Common myeloid progenitor, CD34-positive (primary cell): ENCODE measurements at regions not wholly inside any gene's neighbourhood (a gene's known extent, or its start where the extent isn't known, plus 50 kb on each side); places are given as distances from the start of the nearest gene placed in this dataset.
A peak's percentile ranks its signal among the peaks of the same experiment; 100 is the strongest.
"Not testable (repeated sequence)": the region's sequence is repeated elsewhere in the genome, so short reads cannot be mapped to it uniquely, and the experiment has no call there.

ENCODE experiments used
- CTCF ChIA-PET: fragments of 350-600 bp; sonication (Branson Sonifier 250); formaldehyde crosslinking; loops from one replicate; lab custom pipeline; 2021; ENCODE audit warnings: antibody characterized with exemption; lab: Charles Lee
- POLR2A ChIA-PET: fragments of 350-600 bp; sonication (Branson Sonifier 250); formaldehyde crosslinking; loops from one replicate; lab custom pipeline; 2021; ENCODE audit warnings: antibody characterized with exemption; lab: Charles Lee
- DNase-seq, 3 donors: peaks; one replicate each; pipeline versions ENCODE4 v3.0.0 to v3.0.0-alpha.2; 2013
- H3K27ac ChIP-seq, 2 experiments: 1 replicate in 1 of 2; 2 replicates in 1 of 2; pipeline ENCODE4 v1.7.0; 2013; ENCODE audit warnings: inconsistent platforms in 2 of 2, low read length in 2 of 2, mild to moderate bottlenecking in 2 of 2, low read depth in 1 of 2, moderate library complexity in 1 of 2; ENCODE audit not compliant: severe bottlenecking in 2 of 2, insufficient read depth in 1 of 2, poor library complexity in 1 of 2
- H3K27me3 ChIP-seq, 5 experiments: replicated peaks in 2 of 5; 1 replicate in 3 of 5; 2 replicates in 2 of 5; pipeline versions ENCODE4 v1.6.1 to v1.7.0; 2013; ENCODE audit warnings: low read length in 4 of 5, mild to moderate bottlenecking in 2 of 5, moderate library complexity in 2 of 5, inconsistent platforms in 1 of 5; ENCODE audit not compliant: insufficient read depth in 5 of 5, control insufficient read depth in 4 of 5
- H3K36me3 ChIP-seq, 4 experiments: 1 replicate in 2 of 4; 2 replicates in 2 of 4; pipeline versions ENCODE4 v1.6.1 to v1.7.0; 2013; ENCODE audit warnings: low read length in 3 of 4, control low read depth in 1 of 4, mild to moderate bottlenecking in 1 of 4; ENCODE audit not compliant: control insufficient read depth in 4 of 4, insufficient read depth in 4 of 4
- H3K4me1 ChIP-seq, 4 experiments: 1 replicate in 3 of 4; 2 replicates in 1 of 4; pipeline versions ENCODE4 v1.6.1 to v1.7.1; 2013; ENCODE audit warnings: low read length in 3 of 4, mild to moderate bottlenecking in 3 of 4, control low read depth in 1 of 4, inconsistent platforms in 1 of 4, moderate library complexity in 1 of 4; ENCODE audit not compliant: control insufficient read depth in 4 of 4, insufficient read depth in 4 of 4; ENCODE audit errors: control extremely low read depth in 1 of 4
- H3K4me3 ChIP-seq, 7 experiments: 1 replicate in 4 of 7; 2 replicates in 3 of 7; pipeline versions ENCODE4 v1.5.1 to v1.7.0; 2013; ENCODE audit warnings: mild to moderate bottlenecking in 7 of 7, low read length in 6 of 7, moderate library complexity in 6 of 7, inconsistent platforms in 2 of 7, low read depth in 2 of 7, control low read depth in 1 of 7; ENCODE audit not compliant: insufficient read depth in 4 of 7, control insufficient read depth in 1 of 7; ENCODE audit errors: extremely low read depth in 1 of 7
- H3K9me3 ChIP-seq, 5 experiments: 1 replicate in 4 of 5; 2 replicates in 1 of 5; pipeline versions ENCODE4 v1.6.1 to v1.7.1; 2013; ENCODE audit warnings: low read length in 4 of 5, mild to moderate bottlenecking in 2 of 5, inconsistent platforms in 1 of 5, low read depth in 1 of 5, moderate library complexity in 1 of 5; ENCODE audit not compliant: control insufficient read depth in 4 of 5, insufficient read depth in 2 of 5; ENCODE audit errors: control extremely low read depth in 1 of 5
- WGBS: methylation state at CpG from one replicate; pipeline ENCODE4 v1.1.5; 2013; ENCODE audit not compliant: insufficient coverage; 5-methylcytosine and 5-hydroxymethylcytosine counted together

DNA sequence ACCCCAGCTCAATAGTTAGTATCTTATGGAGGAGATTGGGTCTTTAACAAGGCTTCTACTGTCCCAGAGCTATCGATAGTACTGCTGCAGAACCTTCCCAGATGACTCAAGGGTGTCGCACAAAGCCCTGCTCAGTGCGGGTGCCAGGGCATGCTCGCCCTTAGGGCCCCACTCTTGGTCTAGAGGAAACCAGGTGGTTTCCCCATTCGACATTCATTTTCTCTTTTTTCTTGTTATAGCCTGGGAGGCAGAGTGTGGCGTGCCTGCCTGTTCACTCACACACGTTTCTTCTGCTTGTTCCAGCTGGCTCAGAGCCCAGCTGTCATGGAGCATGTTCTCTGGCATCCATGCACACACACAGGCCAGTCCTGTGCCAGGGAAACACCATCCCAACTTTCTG lies 144.5 kb downstream of the SMIM20 start:
- Histone ChIP-seq H3K4me1 (peaks cover 0 to 4% (median 0%) of the 10 kb centered on the region in 4 experiments), H3K4me3 (no peak overlapping the region), H3K27me3 (peaks cover 0 to 5% (median 2%) of the 10 kb centered on the region in 5 experiments), H3K9me3 (peaks cover 0 to 4% (median 0%) of the 10 kb centered on the region in 5 experiments), H3K27ac (no peak overlapping the region), H3K36me3 (no peaks in the 10 kb centered on the region)
- DNase-seq: peak in 1 of 3 donors; percentile 18
- ChIA-PET POLR2A (no interaction called here), CTCF (interaction anchor here (1.3 to 2.3 kb wide), 4 partner anchors 11 to 382 kb away, joined by 4 to 6 read pairs (median 4); no protein-coding TSS in a partner anchor)
- 33% methylated on average over 7 of the region's 7 CpGs for WGBS

DNA sequence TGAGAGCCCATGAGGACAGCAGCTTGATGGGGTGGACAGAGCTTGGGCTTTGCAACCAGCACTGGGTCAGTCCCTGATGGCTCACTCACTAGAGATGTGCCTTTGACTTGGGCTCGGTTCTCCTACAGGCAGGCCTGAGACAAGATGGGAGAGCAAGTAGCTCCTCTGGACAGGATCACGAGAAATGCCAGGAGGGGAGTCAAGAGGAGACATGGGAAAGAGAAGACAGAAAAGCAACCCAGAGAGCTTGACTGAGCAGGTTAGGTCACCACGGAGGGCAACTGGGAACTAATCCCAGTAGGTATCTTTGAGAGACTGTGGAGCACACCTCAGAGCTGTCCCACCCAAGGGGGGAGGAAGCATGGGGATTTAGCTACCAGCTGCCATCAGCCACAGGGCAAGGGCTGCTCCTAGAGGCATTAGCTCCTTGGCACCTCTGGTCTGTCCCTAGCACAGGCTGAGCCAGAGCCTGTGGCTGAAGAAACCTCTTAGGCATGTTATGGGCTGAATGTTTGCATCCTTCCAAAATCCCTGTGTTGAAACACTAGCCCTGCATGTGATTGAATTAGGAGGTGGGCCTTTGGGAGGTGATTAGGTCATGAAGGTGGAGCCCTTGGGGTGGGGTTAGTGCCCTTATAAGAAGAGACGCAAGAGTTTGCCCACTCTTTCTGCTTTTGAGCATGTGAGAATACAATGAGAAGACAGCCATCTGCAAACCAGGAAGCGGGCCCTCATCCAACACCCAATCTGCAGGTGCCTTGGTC lies 145.6 kb downstream of the SMIM20 start:
- WGBS: 100% methylated on average over 4 of the region's 5 CpGs
- H3K9me3 ChIP-seq: peaks cover 0 to 4% (median 0%) of the 10 kb centered on the region in 5 experiments
- ChIA-PET CTCF (interaction anchor here (0.7 to 2.3 kb wide), 6 partner anchors 10 to 354 kb away, joined by 3 to 6 read pairs (median 4); no protein-coding TSS in a partner anchor), POLR2A (no interaction called here)
- DNase-seq: no peak
- peaks cover 0 to 4% (median 0%) of the 10 kb centered on the region in 4 experiments for H3K4me1 ChIP-seq
- H3K4me3 ChIP-seq: no peak overlapping the region
- H3K36me3 ChIP-seq: no peaks in the 10 kb centered on the region
- no peak overlapping the region for H3K27ac ChIP-seq
- peaks cover 0 to 2% (median 0%) of the 10 kb centered on the region in 5 experiments for H3K27me3 ChIP-seq

DNA sequence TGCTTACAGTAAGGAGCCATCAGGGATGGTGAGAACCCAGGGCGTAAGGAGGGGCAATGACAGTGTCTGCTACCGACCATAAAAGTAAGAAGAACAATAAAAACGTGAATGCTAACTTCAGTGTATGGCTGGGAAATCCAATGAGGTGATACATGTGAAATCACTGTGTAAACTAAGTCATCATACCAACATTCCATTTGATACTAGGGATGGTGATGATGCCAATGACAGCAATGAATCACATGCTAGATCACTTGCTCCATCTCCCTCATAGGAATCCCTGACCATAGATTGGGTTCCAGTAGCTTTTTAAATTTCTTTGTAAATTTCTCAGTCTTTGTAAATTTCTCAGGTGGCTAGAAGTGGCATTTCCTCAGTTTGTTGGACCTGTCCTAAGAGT lies 146.3 kb downstream of the SMIM20 start:
- no peak overlapping the region for H3K4me3 ChIP-seq
- ChIA-PET POLR2A (no interaction called here), CTCF (interaction anchor here (1.2 to 1.8 kb wide), 3 partner anchors 9 to 265 kb away, joined by 3 to 4 read pairs (median 4); no protein-coding TSS in a partner anchor)
- H3K36me3 ChIP-seq: no peaks in the 10 kb centered on the region
- peaks cover 0 to 2% (median 0%) of the 10 kb centered on the region in 5 experiments for H3K27me3 ChIP-seq
- peaks cover 0 to 4% (median 0%) of the 10 kb centered on the region in 5 experiments for H3K9me3 ChIP-seq
- no peak for DNase-seq
- 100% methylated on average over 3 of the region's 3 CpGs for WGBS
- peaks cover 0 to 4% (median 0%) of the 10 kb centered on the region in 4 experiments for H3K4me1 ChIP-seq
- no peak overlapping the region for H3K27ac ChIP-seq

DNA sequence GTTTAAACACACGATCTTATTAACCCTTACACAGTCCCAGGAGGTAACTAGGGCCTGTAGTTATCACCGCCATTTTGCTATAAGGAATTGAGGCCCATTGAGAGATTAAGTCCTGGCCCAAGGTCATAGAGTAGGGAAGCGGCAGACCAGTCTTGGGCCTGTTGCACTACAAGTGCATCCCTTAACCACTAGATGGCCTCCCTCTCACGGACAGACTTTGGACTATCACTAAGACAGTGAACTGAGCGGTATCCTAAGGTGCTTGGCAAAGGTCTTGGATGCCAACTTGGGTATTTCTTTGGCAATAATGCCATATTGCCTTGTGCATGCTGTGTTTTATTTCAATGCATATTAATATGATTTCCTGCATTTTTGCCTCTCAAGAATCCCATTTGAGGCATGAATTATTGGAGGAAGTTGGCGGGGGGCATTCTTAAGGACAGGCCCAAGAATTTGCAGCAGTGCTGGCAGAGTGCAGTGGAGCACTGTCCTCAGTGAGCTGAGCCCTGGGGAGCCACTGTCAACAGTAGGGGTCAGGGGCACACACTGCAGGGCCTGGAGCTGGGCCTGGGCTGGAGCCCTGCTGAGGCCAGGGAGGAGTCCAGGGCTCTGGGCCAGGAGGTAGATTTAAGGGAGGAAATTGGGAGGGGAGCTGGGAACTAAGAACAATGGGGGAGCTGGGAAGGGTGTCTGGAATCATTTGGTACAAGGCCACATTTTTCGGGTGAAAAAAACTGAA lies 147.4 kb downstream of the SMIM20 start:
- CTCF ChIA-PET: interaction anchor here (0.8 to 1.7 kb wide), 4 partner anchors 23 to 389 kb away, joined by 3 read pairs; no protein-coding TSS in a partner anchor
- H3K4me3 ChIP-seq: no peak overlapping the region
- no peak overlapping the region for H3K27ac ChIP-seq
- peaks cover 0 to 4% (median 0%) of the 10 kb centered on the region in 4 experiments for H3K4me1 ChIP-seq
- POLR2A ChIA-PET: no interaction called here
- peaks cover 0 to 4% (median 0%) of the 10 kb centered on the region in 5 experiments for H3K9me3 ChIP-seq
- WGBS: 83% methylated on average over 5 of the region's 7 CpGs
- H3K36me3 ChIP-seq: no peaks in the 10 kb centered on the region
- H3K27me3 ChIP-seq: peaks cover 0 to 6% (median 0%) of the 10 kb centered on the region in 5 experiments
- DNase-seq: peak; percentile 29 to 66 (median 58)

DNA sequence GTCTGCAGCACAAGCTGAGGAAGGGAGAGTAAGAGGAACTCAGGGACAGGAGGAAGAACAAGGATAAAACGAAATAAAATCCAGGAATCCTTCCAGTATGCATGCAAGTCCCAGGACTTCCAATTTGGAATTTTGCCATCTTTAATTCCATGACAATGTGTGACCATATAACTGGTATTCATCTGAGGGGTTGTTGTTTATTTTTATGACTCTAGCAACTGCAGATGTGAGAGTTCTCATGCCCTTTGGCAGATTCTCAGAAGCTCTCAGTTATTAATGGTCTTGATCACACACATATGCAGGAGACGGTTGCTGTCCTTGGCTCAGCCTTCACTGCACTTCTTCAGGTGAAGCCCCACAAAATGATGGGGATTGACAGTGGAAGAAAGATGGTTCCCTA lies 148.2 kb downstream of the SMIM20 start:
- H3K36me3 ChIP-seq: no peaks in the 10 kb centered on the region
- DNase-seq: no peak
- peaks cover 0 to 4% (median 0%) of the 10 kb centered on the region in 4 experiments for H3K4me1 ChIP-seq
- WGBS: 100% methylated on average over 2 of the region's 2 CpGs
- peaks cover 0 to 8% (median 0%) of the 10 kb centered on the region in 5 experiments for H3K27me3 ChIP-seq
- POLR2A ChIA-PET: no interaction called here
- H3K27ac ChIP-seq: no peak overlapping the region
- H3K9me3 ChIP-seq: peaks cover 0 to 4% (median 0%) of the 10 kb centered on the region in 5 experiments
- H3K4me3 ChIP-seq: no peak overlapping the region
- CTCF ChIA-PET: interaction anchor here (0.8 to 1.7 kb wide), 3 partner anchors 22 to 388 kb away, joined by 3 read pairs; no protein-coding TSS in a partner anchor

DNA sequence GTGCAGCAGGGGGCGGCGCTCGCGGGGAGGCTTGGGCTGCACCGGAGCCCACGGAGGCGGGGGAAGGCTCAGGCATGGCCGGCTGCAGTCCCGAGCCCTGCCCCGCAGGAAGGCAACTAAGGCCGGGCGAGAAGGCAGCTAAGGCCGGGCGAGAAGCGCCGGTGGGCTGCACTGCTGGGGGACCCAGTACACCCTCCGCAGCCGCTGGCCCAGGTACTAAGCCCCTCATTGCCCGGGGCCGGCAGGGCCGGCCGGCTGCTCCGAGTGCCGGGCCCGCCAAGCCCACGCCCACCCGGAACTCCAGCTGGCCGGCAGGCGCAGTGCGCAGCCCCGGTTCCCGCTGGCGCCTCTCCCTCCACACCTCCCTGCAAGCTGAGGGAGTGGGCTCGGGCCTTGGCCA lies 150.0 kb downstream of the SMIM20 start:
- WGBS: 97% methylated on average over 32 of the region's 34 CpGs
- H3K27me3 ChIP-seq, H3K4me1 ChIP-seq, H3K36me3 ChIP-seq, H3K4me3 ChIP-seq, H3K27ac ChIP-seq, CTCF ChIA-PET, POLR2A ChIA-PET, H3K9me3 ChIP-seq, DNase-seq: not testable (repeated sequence)
